ENCODE measurements at regions not wholly inside any gene's neighbourhood (a gene's known extent, or its start where the extent isn't known, plus 50 kb on each side); places are given as distances from the start of the nearest gene placed in this dataset.
"Not testable (repeated sequence)": the region's sequence is repeated elsewhere in the genome, so short reads cannot be mapped to it uniquely, and the experiment has no call there.

- Histone ChIP-seq H3K4me1 (no peaks in the 10 kb centered on the region), H3K4me3 (no peak overlapping the region), H3K27me3 (no peaks in the 10 kb centered on the region), H3K9me3 (no peaks in the 10 kb centered on the region), H3K36me3 (no peaks in the 10 kb centered on the region), H3K27ac (no peak overlapping the region)
- WGBS, 4 donors: 80 to 90% (median 86%) methylated on average over 11 of the region's 11 CpGs
- ATAC-seq (peak in 1 of 4 donors; percentile 77), DNase-seq (no peak)
- TF ChIP-seq POLR2A (IDR thresholded peaks at IDR 0.05) (no peak), CTCF (IDR thresholded peaks at IDR 0.05) (no peak)
- intact Hi-C loops (cut with DNase I): no loop called here
These were observed 152.7 kb upstream of the AUTS2 start for GRCh38 chr7:69445541-69445940.

- not testable (repeated sequence) for H3K4me3 ChIP-seq
These were observed 152.1 kb upstream of the AUTS2 start for GRCh38 chr7:69446213-69446612.

GRCh38 chr7:69448071-69448470, 150.2 kb upstream of the AUTS2 start:
- 82 to 90% (median 88%) methylated on average over 14 of the region's 14 CpGs for WGBS, 4 donors

More at GRCh38 chr7:69446213-69446612, 152.1 kb upstream of the AUTS2 start:
- ATAC-seq; H3K36me3 ChIP-seq; intact Hi-C loops (cut with DNase I); H3K9me3 ChIP-seq; H3K4me1 ChIP-seq; DNase-seq; H3K27ac ChIP-seq; H3K27me3 ChIP-seq: not testable (repeated sequence)
- 97 to 99% (median 98%) methylated on average over 7 of the region's 7 CpGs for WGBS, 4 donors

GRCh38 chr7:69450456-69450855, 147.8 kb upstream of the AUTS2 start:
- no peaks in the 10 kb centered on the region for H3K27me3 ChIP-seq
- no peak for DNase-seq
- H3K9me3 ChIP-seq: no peaks in the 10 kb centered on the region
- no peaks in the 10 kb centered on the region for H3K36me3 ChIP-seq
- 78 to 88% (median 83%) methylated on average over 5 of the region's 5 CpGs for WGBS, 4 donors
- no peak overlapping the region for H3K4me3 ChIP-seq
- intact Hi-C loops (cut with DNase I): loop anchor here in 2 of 10 donors (10.0 kb wide), 2 partner anchors 144 to 154 kb away; partner anchors contain the start of gene AUTS2 (in 1 of the 2)
- H3K4me1 ChIP-seq: no peaks in the 10 kb centered on the region
- no peak for TF ChIP-seq POLR2A (IDR thresholded peaks at IDR 0.05)
- no peak for TF ChIP-seq CTCF (IDR thresholded peaks at IDR 0.05)
- H3K27ac ChIP-seq: no peak overlapping the region
- no peak for ATAC-seq

More at GRCh38 chr7:69448071-69448470, 150.2 kb upstream of the AUTS2 start:
- Histone ChIP-seq H3K27ac (no peak overlapping the region), H3K36me3 (no peaks in the 10 kb centered on the region), H3K4me1 (no peaks in the 10 kb centered on the region), H3K9me3 (no peaks in the 10 kb centered on the region), H3K4me3 (no peak overlapping the region), H3K27me3 (no peaks in the 10 kb centered on the region)
- ATAC-seq: peak in 1 of 4 donors; percentile 33
- intact Hi-C loops (cut with DNase I): no loop called here
- TF ChIP-seq POLR2A (IDR thresholded peaks at IDR 0.05) (no peak), CTCF (IDR thresholded peaks at IDR 0.05) (no peak)
- DNase-seq: peak in 1 of 5 donors; percentile 36

GRCh38 chr7:69451715-69452114, 146.6 kb upstream of the AUTS2 start:
- Histone ChIP-seq H3K27ac (no peak overlapping the region), H3K4me1 (no peaks in the 10 kb centered on the region), H3K27me3 (no peaks in the 10 kb centered on the region), H3K36me3 (no peaks in the 10 kb centered on the region), H3K9me3 (no peaks in the 10 kb centered on the region), H3K4me3 (no peak overlapping the region)
- intact Hi-C loops (cut with DNase I): loop anchor here in 2 of 10 donors (10.0 kb wide), 2 partner anchors 143 to 153 kb away; partner anchors contain the start of gene AUTS2 (in 1 of the 2)
- 72 to 97% (median 90%) methylated on average over 2 of the region's 2 CpGs for WGBS, 4 donors
- ATAC-seq (peak in 1 of 4 donors; percentile 44), DNase-seq (no peak)
- TF ChIP-seq CTCF (IDR thresholded peaks at IDR 0.05) (no peak), POLR2A (IDR thresholded peaks at IDR 0.05) (no peak)
